Progenitor cell of endocrine pancreas (in vitro differentiated cells): ENCODE measurements at regions not wholly inside any gene's neighbourhood (a gene's known extent, or its start where the extent isn't known, plus 50 kb on each side); places are given as distances from the start of the nearest gene placed in this dataset.

Experiments
- DNase-seq: peaks from one replicate; pipeline ENCODE4 v3.0.0; 2021; ENCODE audit warnings: low spot score; ENCODE audit not compliant: unreplicated experiment
- H3K27ac Mint-ChIP-seq: 2 replicates; pipeline ENCODE4 v1.8.0; 2021; ENCODE audit warnings: mild to moderate bottlenecking, moderate library complexity, mixed read lengths
- H3K27me3 Mint-ChIP-seq: 2 replicates; pipeline ENCODE4 v1.8.0; 2021; ENCODE audit warnings: mixed read lengths
- H3K36me3 Mint-ChIP-seq: 2 replicates; pipeline ENCODE4 v1.8.0; 2022; ENCODE audit warnings: mixed read lengths; ENCODE audit not compliant: insufficient read depth
- H3K4me1 Mint-ChIP-seq: 2 replicates; pipeline ENCODE4 v1.8.0; 2021; ENCODE audit warnings: low read depth, mixed read lengths
- H3K4me3 Mint-ChIP-seq: 2 replicates; pipeline ENCODE4 v1.8.0; 2021; ENCODE audit warnings: low read depth, mild to moderate bottlenecking, moderate library complexity, mixed read lengths
- H3K9me3 Mint-ChIP-seq: 2 replicates; pipeline ENCODE4 v1.8.0; 2021; ENCODE audit warnings: low read depth, mixed read lengths
- TF ChIP-seq, protein P1 (sequence below): fragments of 200-600 bp; sonication (generic); IDR thresholded peaks from one replicate; pipeline ENCODE4 v1.5.0; 2021; ENCODE audit warnings: antibody characterized with exemption, mild to moderate bottlenecking; ENCODE audit not compliant: unreplicated experiment

DNA sequence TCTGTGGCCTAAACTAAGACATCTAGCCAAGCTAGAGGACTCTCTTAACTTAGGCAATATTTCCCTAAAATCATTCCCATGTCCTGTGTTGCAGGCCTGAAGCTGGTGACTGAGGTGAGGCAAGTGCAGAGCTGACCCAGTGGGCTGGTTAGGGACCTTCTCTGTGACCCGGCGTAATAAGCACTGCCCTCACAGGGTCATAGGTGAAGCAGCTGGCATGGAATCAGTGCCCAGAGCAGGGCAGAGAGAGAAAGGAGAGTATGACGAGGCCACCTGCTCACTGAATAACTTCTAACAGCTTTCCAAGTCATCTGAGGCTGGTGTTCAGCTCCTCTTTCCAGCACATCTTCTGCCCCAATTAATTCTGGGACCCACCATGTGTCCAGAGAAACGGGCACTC, 197.0 kb downstream of the ANAPC1 start:
- Mint-ChIP-seq H3K9me3 (peaks cover 3% of the 10 kb centered on the region), H3K36me3 (no peaks in the 10 kb centered on the region), H3K27ac (no peak overlapping the region), H3K4me1 (no peaks in the 10 kb centered on the region), H3K4me3 (no peak overlapping the region), H3K27me3 (peaks cover 3% of the 10 kb centered on the region)
- TF ChIP-seq, protein P1, sequence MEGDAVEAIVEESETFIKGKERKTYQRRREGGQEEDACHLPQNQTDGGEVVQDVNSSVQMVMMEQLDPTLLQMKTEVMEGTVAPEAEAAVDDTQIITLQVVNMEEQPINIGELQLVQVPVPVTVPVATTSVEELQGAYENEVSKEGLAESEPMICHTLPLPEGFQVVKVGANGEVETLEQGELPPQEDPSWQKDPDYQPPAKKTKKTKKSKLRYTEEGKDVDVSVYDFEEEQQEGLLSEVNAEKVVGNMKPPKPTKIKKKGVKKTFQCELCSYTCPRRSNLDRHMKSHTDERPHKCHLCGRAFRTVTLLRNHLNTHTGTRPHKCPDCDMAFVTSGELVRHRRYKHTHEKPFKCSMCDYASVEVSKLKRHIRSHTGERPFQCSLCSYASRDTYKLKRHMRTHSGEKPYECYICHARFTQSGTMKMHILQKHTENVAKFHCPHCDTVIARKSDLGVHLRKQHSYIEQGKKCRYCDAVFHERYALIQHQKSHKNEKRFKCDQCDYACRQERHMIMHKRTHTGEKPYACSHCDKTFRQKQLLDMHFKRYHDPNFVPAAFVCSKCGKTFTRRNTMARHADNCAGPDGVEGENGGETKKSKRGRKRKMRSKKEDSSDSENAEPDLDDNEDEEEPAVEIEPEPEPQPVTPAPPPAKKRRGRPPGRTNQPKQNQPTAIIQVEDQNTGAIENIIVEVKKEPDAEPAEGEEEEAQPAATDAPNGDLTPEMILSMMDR = no peak
- no peak for DNase-seq

DNA sequence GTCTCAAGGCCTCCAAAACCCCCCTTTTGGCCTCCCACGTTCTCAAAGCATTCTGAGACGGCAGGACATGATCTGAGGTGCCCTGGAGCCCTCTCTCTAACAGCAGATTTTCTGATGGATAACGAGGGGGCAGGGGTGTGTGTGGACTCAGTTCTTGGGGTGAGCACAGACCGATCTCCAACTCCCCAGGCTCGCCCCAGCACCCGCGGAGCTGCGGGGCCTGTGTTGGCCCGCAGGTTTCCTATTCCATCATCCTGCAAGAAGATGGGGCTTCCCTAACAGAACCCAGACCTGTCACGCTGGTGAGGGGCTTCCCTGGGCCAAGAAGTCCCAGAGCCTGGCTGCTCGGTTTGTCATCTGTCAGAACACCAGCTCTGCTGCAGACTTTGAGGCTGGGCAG, 196.1 kb downstream of the ANAPC1 start:
- no peak for DNase-seq
- no peak overlapping the region for H3K27ac Mint-ChIP-seq
- TF ChIP-seq, protein P1 = no peak
- no peak overlapping the region for H3K4me3 Mint-ChIP-seq
- H3K9me3 Mint-ChIP-seq = peaks cover 7% of the 10 kb centered on the region
- H3K36me3 Mint-ChIP-seq = peaks cover 2% of the 10 kb centered on the region
- H3K27me3 Mint-ChIP-seq = peaks cover 3% of the 10 kb centered on the region
- H3K4me1 Mint-ChIP-seq = peaks cover 4% of the 10 kb centered on the region

DNA sequence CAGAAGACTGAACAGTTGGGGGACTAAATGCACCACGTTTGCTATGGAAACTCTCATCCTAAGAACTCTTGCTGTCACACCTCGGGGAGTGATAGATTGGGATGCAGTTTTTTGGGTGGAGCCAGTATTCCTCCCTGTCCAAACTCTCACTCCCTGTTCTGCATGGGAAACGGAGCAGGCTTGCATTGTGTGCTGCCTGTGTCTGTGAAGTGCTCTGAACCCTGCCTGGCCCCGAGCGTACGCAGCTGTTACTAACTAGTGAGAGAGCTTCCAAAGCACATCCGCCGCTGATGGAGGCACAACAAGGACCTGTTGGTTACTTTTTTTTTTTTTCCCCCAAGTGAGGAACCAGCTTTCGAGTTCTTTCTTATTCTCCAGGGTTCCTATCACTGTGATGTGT, 195.5 kb downstream of the ANAPC1 start:
- TF ChIP-seq, protein P1 = no peak
- H3K27me3 Mint-ChIP-seq = peaks cover 3% of the 10 kb centered on the region
- peaks cover 11% of the 10 kb centered on the region for H3K9me3 Mint-ChIP-seq
- peaks cover 4% of the 10 kb centered on the region for H3K4me1 Mint-ChIP-seq
- no peak overlapping the region for H3K4me3 Mint-ChIP-seq
- no peak overlapping the region for H3K27ac Mint-ChIP-seq
- peaks cover 2% of the 10 kb centered on the region for H3K36me3 Mint-ChIP-seq
- DNase-seq = no peak

DNA sequence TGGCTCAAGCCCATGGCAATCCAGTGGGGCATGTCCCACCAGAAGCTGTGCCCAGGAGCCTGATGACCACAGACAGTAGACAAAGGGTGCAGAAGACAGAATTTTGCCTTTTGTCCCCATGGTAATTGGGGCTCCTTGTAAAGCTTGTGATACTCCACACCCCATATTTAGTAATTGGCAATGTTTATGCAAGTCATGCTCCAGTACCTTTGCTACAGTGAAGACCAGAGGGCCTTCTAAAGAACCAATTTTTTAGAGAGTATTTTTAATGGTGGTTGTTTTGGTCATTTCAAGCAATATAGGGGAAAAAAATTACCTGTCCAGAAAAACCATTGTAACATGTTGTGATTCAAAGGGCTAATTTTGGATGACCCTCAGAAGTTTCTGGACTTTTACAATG, 194.8 kb downstream of the ANAPC1 start:
- Mint-ChIP-seq H3K27me3 (peaks cover 3% of the 10 kb centered on the region), H3K27ac (no peak overlapping the region), H3K9me3 (peaks cover 14% of the 10 kb centered on the region), H3K4me1 (peaks cover 4% of the 10 kb centered on the region), H3K36me3 (peaks cover 2% of the 10 kb centered on the region), H3K4me3 (no peak overlapping the region)
- DNase-seq = no peak
- TF ChIP-seq, protein P1 = no peak

DNA sequence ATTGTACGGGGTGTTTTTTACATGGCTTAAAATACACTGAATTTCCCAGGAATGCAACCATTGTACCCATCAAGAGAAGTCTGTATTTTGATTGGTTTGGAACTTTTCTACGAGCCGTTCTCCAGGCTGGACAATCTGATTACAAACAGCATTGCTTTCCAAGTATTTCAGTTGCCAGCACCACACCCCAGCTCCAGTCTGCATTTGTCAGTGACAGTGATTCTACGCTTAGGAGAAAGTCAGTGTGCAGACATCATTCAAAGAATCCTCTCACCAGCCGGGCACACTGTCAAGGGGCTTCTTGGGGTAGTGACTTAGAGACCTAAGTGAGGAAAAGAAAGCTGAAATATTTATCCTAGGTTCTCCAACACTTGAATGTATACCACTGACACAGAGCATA, 194.1 kb downstream of the ANAPC1 start:
- TF ChIP-seq, protein P1 = no peak
- H3K4me3 Mint-ChIP-seq = no peak overlapping the region
- peaks cover 2% of the 10 kb centered on the region for H3K36me3 Mint-ChIP-seq
- H3K27ac Mint-ChIP-seq = no peak overlapping the region
- H3K27me3 Mint-ChIP-seq = peaks cover 3% of the 10 kb centered on the region
- H3K9me3 Mint-ChIP-seq = peaks cover 14% of the 10 kb centered on the region
- no peak for DNase-seq
- H3K4me1 Mint-ChIP-seq = peaks cover 7% of the 10 kb centered on the region
